Ectodermal cell (in vitro differentiated cells): ENCODE measurements at regions not wholly inside any gene's neighbourhood (a gene's known extent, or its start where the extent isn't known, plus 50 kb on each side); places are given as distances from the start of the nearest gene placed in this dataset.

Experiments
- H3K27ac ChIP-seq: 2 replicates; pipeline ENCODE4 v1.7.0; 2013; ENCODE audit warnings: mild to moderate bottlenecking, low read depth, low read length; ENCODE audit not compliant: insufficient read depth, poor library complexity, severe bottlenecking
- H3K27me3 ChIP-seq: 2 replicates; pipeline ENCODE4 v1.7.0; 2013; ENCODE audit warnings: mild to moderate bottlenecking, low read length; ENCODE audit not compliant: insufficient read depth, control insufficient read depth, poor library complexity, severe bottlenecking
- H3K36me3 ChIP-seq: one replicate; pipeline ENCODE4 v1.7.0; 2013; ENCODE audit warnings: low read length; ENCODE audit not compliant: control insufficient read depth, insufficient read depth
- H3K4me1 ChIP-seq: one replicate; pipeline ENCODE4 v1.7.0; 2013; ENCODE audit warnings: low read length; ENCODE audit not compliant: control insufficient read depth, insufficient read depth
- H3K4me3 ChIP-seq: 2 replicates; pipeline ENCODE4 v1.7.0; 2013; ENCODE audit warnings: low read depth, low read length, control low read depth; ENCODE audit not compliant: insufficient read depth
- H3K9me3 ChIP-seq: 2 replicates; pipeline ENCODE4 v1.7.0; 2013; ENCODE audit warnings: mild to moderate bottlenecking, low read length, moderate library complexity; ENCODE audit not compliant: control insufficient read depth
- WGBS, 2 experiments: methylation state at CpG; one replicate each; pipeline ENCODE4 v1.1.7; 2013; ENCODE audit warnings: missing lambda C conversion rate in 2 of 2; 5-methylcytosine and 5-hydroxymethylcytosine counted together

- H3K9me3 ChIP-seq: peaks cover 4% of the 10 kb centered on the region
- no peaks in the 10 kb centered on the region for H3K4me1 ChIP-seq
- H3K4me3 ChIP-seq: no peak overlapping the region
- no peaks in the 10 kb centered on the region for H3K27me3 ChIP-seq
- H3K36me3 ChIP-seq: peaks cover 3% of the 10 kb centered on the region
- H3K27ac ChIP-seq: no peak overlapping the region
- 90 to 97% methylated on average over 2 of the region's 2 CpGs for WGBS, 2 experiments
These were observed 459.4 kb upstream of the PCDH20 start for GRCh38 chr13:61874970-61875579.

GRCh38 chr13:61873717-61874116 is 458.1 kb upstream of the PCDH20 start:
- Histone ChIP-seq H3K27ac (no peak overlapping the region), H3K4me3 (no peak overlapping the region), H3K9me3 (peaks cover 2% of the 10 kb centered on the region), H3K27me3 (no peaks in the 10 kb centered on the region), H3K36me3 (peaks cover under 1% of the 10 kb centered on the region), H3K4me1 (no peaks in the 10 kb centered on the region)

GRCh38 chr13:61857198-61857597 is 441.5 kb upstream of the PCDH20 start:
- Histone ChIP-seq H3K27ac (no peak overlapping the region), H3K4me3 (no peak overlapping the region), H3K4me1 (no peaks in the 10 kb centered on the region), H3K9me3 (no peaks in the 10 kb centered on the region), H3K27me3 (no peaks in the 10 kb centered on the region), H3K36me3 (no peaks in the 10 kb centered on the region)
- 91 to 97% methylated on average over 3 of the region's 3 CpGs for WGBS, 2 experiments

- Histone ChIP-seq H3K9me3 (no peaks in the 10 kb centered on the region), H3K4me3 (no peak overlapping the region), H3K36me3 (no peaks in the 10 kb centered on the region), H3K27ac (no peak overlapping the region), H3K4me1 (no peaks in the 10 kb centered on the region), H3K27me3 (no peaks in the 10 kb centered on the region)
- WGBS, 2 experiments: 90 to 92% methylated on average over 4 of the region's 5 CpGs
These were observed 436.5 kb upstream of the PCDH20 start for GRCh38 chr13:61852116-61852619.

- H3K4me3 ChIP-seq: no peak overlapping the region
- no peaks in the 10 kb centered on the region for H3K9me3 ChIP-seq
- no peaks in the 10 kb centered on the region for H3K4me1 ChIP-seq
- no peaks in the 10 kb centered on the region for H3K27me3 ChIP-seq
- 85 to 100% methylated on average over 2 to 3 of the region's 3 CpGs for WGBS, 2 experiments
- no peaks in the 10 kb centered on the region for H3K36me3 ChIP-seq
- no peak overlapping the region for H3K27ac ChIP-seq
These were observed 435.1 kb upstream of the PCDH20 start for GRCh38 chr13:61850794-61851193.

GRCh38 chr13:61838568-61838967 is 422.9 kb upstream of the PCDH20 start:
- no peak overlapping the region for H3K4me3 ChIP-seq
- 97 to 100% methylated on average over 1 to 2 of the region's 2 CpGs for WGBS, 2 experiments
- no peaks in the 10 kb centered on the region for H3K27me3 ChIP-seq
- H3K36me3 ChIP-seq: no peaks in the 10 kb centered on the region
- no peaks in the 10 kb centered on the region for H3K4me1 ChIP-seq
- H3K27ac ChIP-seq: no peak overlapping the region
- H3K9me3 ChIP-seq: no peaks in the 10 kb centered on the region

GRCh38 chr13:61833228-61833627 is 417.6 kb upstream of the PCDH20 start:
- Histone ChIP-seq H3K4me3 (no peak overlapping the region), H3K27ac (no peak overlapping the region), H3K36me3 (no peaks in the 10 kb centered on the region), H3K4me1 (no peaks in the 10 kb centered on the region), H3K9me3 (no peaks in the 10 kb centered on the region), H3K27me3 (no peaks in the 10 kb centered on the region)
- WGBS, 2 experiments: 95 to 100% methylated on average over 1 of the region's 3 CpGs

- WGBS, 2 experiments: 92 to 100% methylated on average over 2 of the region's 2 CpGs
- H3K36me3 ChIP-seq: no peaks in the 10 kb centered on the region
- no peaks in the 10 kb centered on the region for H3K4me1 ChIP-seq
- H3K4me3 ChIP-seq: no peak overlapping the region
- no peaks in the 10 kb centered on the region for H3K27me3 ChIP-seq
- no peak overlapping the region for H3K27ac ChIP-seq
- no peaks in the 10 kb centered on the region for H3K9me3 ChIP-seq
These were observed 415.4 kb upstream of the PCDH20 start for GRCh38 chr13:61831026-61831425.

- WGBS, 2 experiments: 82 to 89% methylated on average over 1 of the region's 1 CpG
- Histone ChIP-seq H3K36me3 (no peaks in the 10 kb centered on the region), H3K4me1 (no peaks in the 10 kb centered on the region), H3K27ac (no peak overlapping the region), H3K9me3 (no peaks in the 10 kb centered on the region), H3K4me3 (no peak overlapping the region), H3K27me3 (no peaks in the 10 kb centered on the region)
These were observed 414.8 kb upstream of the PCDH20 start for GRCh38 chr13:61830475-61830874.

GRCh38 chr13:61824168-61824567 is 408.5 kb upstream of the PCDH20 start:
- H3K27ac ChIP-seq: no peak overlapping the region
- 95 to 100% methylated on average over 1 of the region's 1 CpG for WGBS, 2 experiments
- H3K27me3 ChIP-seq: no peaks in the 10 kb centered on the region

GRCh38 chr13:61812286-61812685 is 396.6 kb upstream of the PCDH20 start:
- Histone ChIP-seq H3K36me3 (no peaks in the 10 kb centered on the region), H3K9me3 (no peaks in the 10 kb centered on the region), H3K27me3 (no peaks in the 10 kb centered on the region), H3K27ac (no peak overlapping the region), H3K4me3 (no peak overlapping the region), H3K4me1 (no peaks in the 10 kb centered on the region)
- WGBS, 2 experiments: 86 to 100% methylated on average over 2 to 3 of the region's 3 CpGs

More at GRCh38 chr13:61824168-61824567, 408.5 kb upstream of the PCDH20 start:
- H3K4me3 ChIP-seq: no peak overlapping the region
- H3K9me3 ChIP-seq: no peaks in the 10 kb centered on the region
- no peaks in the 10 kb centered on the region for H3K4me1 ChIP-seq
- no peaks in the 10 kb centered on the region for H3K36me3 ChIP-seq
